HFF-Myc (cell line): ENCODE measurements at regions not wholly inside any gene's neighbourhood (a gene's known extent, or its start where the extent isn't known, plus 50 kb on each side); places are given as distances from the start of the nearest gene placed in this dataset.
A peak's percentile ranks its signal among the peaks of the same experiment; 100 is the strongest.

Experiments used
- DNase-seq: peaks from one replicate; pipeline ENCODE4 v3.0.0-alpha.2; 2011; ENCODE audit warnings: low read depth; ENCODE audit errors: extremely low read depth
- H3K4me3 ChIP-seq: replicated peaks from 2 replicates; pipeline ENCODE4 v1.5.1; 2011; ENCODE audit warnings: low read depth, mild to moderate bottlenecking, control low read depth, low read length
- CTCF ChIP-seq: IDR thresholded peaks from 2 replicates; pipeline ENCODE4 v1.5.1; 2012; ENCODE audit warnings: mild to moderate bottlenecking, low read depth, low read length, control low read depth; ENCODE audit errors: missing control alignments

- no peak overlapping the region for H3K4me3 ChIP-seq
- DNase-seq, result peak; percentile 84
- no peak for TF ChIP-seq CTCF
Measured at GRCh38 chr3:16064642-16065414, 109.7 kb upstream of the GALNT15 start.

- TF ChIP-seq CTCF, result no peak
- H3K4me3 ChIP-seq, result no peak overlapping the region
- no peak for DNase-seq
Measured at GRCh38 chr3:16066545-16066944, 107.9 kb upstream of the GALNT15 start.

GRCh38 chr3:16066975-16067374, 107.5 kb upstream of the GALNT15 start:
- DNase-seq, result no peak
- no peak overlapping the region for H3K4me3 ChIP-seq
- TF ChIP-seq CTCF, result no peak

GRCh38 chr3:16067837-16068471, 106.5 kb upstream of the GALNT15 start:
- peak; percentile 81 for DNase-seq
- peak; percentile 7 for TF ChIP-seq CTCF
- H3K4me3 ChIP-seq, result no peak overlapping the region

- DNase-seq, result peak; percentile 87
- no peak overlapping the region for H3K4me3 ChIP-seq
- TF ChIP-seq CTCF, result no peak
Measured at GRCh38 chr3:16069149-16069922, 105.1 kb upstream of the GALNT15 start.

- no peak overlapping the region for H3K4me3 ChIP-seq
- no peak for DNase-seq
- TF ChIP-seq CTCF, result no peak
Measured at GRCh38 chr3:16070707-16071106, 103.8 kb upstream of the GALNT15 start.
